ENCODE measurements at regions not wholly inside any gene's neighbourhood (a gene's known extent, or its start where the extent isn't known, plus 50 kb on each side); places are given as distances from the start of the nearest gene placed in this dataset.

DNA sequence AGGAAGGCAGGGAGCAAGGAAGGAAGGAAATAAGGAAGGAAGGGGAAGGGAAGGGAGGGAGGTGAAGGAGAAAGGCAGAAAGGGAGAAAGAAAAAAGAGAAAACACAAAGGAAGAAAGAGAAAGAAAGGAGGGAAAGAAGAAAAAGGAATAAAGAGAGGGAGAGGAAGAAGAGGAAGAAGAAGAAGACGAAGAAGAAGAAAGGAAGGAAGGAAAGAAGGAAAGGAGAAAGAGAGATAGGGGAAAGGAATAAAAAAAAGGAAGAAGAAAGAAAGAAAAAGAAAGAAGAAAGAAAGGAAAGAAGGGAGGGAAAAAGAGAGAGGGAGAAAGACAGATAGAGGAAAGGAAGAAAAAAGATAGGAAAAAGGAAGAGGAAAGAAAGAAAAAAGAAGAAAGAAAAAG, 128.0 kb downstream of the MXRA5 start:
- intact Hi-C loops (cut with micrococcal nuclease; ENCODE audit: unreplicated experiment), result no loop called here
- H3K9me3 ChIP-seq (ENCODE audit: control insufficient read depth, insufficient read depth, low read depth, low read length), result no peaks in the 10 kb centered on the region
- H3K27ac ChIP-seq (ENCODE audit: low read length), result no peak overlapping the region
- no peak overlapping the region for H3K4me3 ChIP-seq (ENCODE audit: low read depth in 2 of 2, low read length in 2 of 2)
- ChIA-PET POLR2A (no interaction called here), CTCF (no interaction called here)
- no peak for DNase-seq (ENCODE audit: low read depth, low spot score)
- no peaks in the 10 kb centered on the region for H3K4me1 ChIP-seq (ENCODE audit: control insufficient read depth, insufficient read depth, low read length)
- no peaks in the 10 kb centered on the region for H3K27me3 ChIP-seq (ENCODE audit: control insufficient read depth, insufficient read depth, low read length)
- H3K36me3 ChIP-seq (ENCODE audit: control insufficient read depth, insufficient read depth, low read length), result no peaks in the 10 kb centered on the region
- ATAC-seq, result no peak
- no TSS peak for BruUV-seq (replicated peaks)
- TF ChIP-seq SIN3A (IDR thresholded peaks at IDR 0.05; ENCODE audit: borderline replicate concordance, insufficient read depth, low read depth, low read length), result no peak
- TF ChIP-seq, protein P1, sequence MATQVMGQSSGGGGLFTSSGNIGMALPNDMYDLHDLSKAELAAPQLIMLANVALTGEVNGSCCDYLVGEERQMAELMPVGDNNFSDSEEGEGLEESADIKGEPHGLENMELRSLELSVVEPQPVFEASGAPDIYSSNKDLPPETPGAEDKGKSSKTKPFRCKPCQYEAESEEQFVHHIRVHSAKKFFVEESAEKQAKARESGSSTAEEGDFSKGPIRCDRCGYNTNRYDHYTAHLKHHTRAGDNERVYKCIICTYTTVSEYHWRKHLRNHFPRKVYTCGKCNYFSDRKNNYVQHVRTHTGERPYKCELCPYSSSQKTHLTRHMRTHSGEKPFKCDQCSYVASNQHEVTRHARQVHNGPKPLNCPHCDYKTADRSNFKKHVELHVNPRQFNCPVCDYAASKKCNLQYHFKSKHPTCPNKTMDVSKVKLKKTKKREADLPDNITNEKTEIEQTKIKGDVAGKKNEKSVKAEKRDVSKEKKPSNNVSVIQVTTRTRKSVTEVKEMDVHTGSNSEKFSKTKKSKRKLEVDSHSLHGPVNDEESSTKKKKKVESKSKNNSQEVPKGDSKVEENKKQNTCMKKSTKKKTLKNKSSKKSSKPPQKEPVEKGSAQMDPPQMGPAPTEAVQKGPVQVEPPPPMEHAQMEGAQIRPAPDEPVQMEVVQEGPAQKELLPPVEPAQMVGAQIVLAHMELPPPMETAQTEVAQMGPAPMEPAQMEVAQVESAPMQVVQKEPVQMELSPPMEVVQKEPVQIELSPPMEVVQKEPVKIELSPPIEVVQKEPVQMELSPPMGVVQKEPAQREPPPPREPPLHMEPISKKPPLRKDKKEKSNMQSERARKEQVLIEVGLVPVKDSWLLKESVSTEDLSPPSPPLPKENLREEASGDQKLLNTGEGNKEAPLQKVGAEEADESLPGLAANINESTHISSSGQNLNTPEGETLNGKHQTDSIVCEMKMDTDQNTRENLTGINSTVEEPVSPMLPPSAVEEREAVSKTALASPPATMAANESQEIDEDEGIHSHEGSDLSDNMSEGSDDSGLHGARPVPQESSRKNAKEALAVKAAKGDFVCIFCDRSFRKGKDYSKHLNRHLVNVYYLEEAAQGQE (IDR thresholded peaks at IDR 0.05; ENCODE audit: insufficient read depth in 1 of 2, low read depth in 2 of 2, low read length in 1 of 2), result no peak
- TF ChIP-seq, protein P2, sequence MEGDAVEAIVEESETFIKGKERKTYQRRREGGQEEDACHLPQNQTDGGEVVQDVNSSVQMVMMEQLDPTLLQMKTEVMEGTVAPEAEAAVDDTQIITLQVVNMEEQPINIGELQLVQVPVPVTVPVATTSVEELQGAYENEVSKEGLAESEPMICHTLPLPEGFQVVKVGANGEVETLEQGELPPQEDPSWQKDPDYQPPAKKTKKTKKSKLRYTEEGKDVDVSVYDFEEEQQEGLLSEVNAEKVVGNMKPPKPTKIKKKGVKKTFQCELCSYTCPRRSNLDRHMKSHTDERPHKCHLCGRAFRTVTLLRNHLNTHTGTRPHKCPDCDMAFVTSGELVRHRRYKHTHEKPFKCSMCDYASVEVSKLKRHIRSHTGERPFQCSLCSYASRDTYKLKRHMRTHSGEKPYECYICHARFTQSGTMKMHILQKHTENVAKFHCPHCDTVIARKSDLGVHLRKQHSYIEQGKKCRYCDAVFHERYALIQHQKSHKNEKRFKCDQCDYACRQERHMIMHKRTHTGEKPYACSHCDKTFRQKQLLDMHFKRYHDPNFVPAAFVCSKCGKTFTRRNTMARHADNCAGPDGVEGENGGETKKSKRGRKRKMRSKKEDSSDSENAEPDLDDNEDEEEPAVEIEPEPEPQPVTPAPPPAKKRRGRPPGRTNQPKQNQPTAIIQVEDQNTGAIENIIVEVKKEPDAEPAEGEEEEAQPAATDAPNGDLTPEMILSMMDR (IDR thresholded peaks at IDR 0.05), result no peak
- no peak for TF ChIP-seq TCF7L2 (IDR thresholded peaks at IDR 0.05; ENCODE audit: low read depth, low read length)
- TF ChIP-seq POLR2AphosphoS5 (IDR thresholded peaks at IDR 0.05; ENCODE audit: low read depth, low read length), result no peak
- in situ Hi-C loops (cut with HindIII; ENCODE audit: low pct_unique_long_range_greater_than_20kb, low sequenced_read_pairs), result no loop called here

DNA sequence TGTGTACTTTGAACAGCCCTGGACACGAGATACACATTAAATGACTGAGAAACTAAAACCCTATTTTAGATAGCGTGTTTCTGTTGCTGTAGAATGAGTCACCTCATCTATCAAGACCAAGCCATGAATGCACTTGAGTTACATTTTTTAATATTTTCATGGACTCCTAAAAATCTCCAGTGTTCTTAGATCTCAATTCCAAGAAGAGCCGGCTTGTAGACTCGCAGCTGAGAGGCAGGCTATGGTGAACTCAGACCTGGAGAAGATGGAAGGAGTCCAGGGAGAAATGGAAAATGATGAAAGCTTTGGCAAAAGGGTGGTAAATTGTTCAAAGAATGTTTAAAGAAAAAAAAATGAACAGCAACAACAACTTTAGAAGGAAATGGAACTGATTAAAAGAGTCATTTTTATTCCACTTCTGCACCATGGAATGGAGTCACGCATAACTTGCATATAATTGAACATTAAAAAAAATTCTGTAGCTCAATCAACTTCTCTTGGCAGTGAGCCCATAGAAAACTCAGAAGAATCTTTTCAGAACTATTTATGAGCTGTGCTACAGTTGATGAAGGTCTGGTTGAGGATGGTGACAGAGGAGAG, 129.8 kb downstream of the MXRA5 start:
- Histone ChIP-seq H3K27ac (ENCODE audit: low read length) (no peak overlapping the region), H3K4me3 (ENCODE audit: low read depth in 2 of 2, low read length in 2 of 2) (no peak overlapping the region), H3K36me3 (ENCODE audit: control insufficient read depth, insufficient read depth, low read length) (no peaks in the 10 kb centered on the region), H3K4me1 (ENCODE audit: control insufficient read depth, insufficient read depth, low read length) (no peaks in the 10 kb centered on the region), H3K27me3 (ENCODE audit: control insufficient read depth, insufficient read depth, low read length) (no peaks in the 10 kb centered on the region), H3K9me3 (ENCODE audit: control insufficient read depth, insufficient read depth, low read depth, low read length) (no peaks in the 10 kb centered on the region)
- no TSS peak for BruUV-seq (replicated peaks)
- CTCF ChIA-PET, result no interaction called here
- DNase-seq (ENCODE audit: low read depth, low spot score) (no peak), ATAC-seq (no peak)
- in situ Hi-C loops (cut with HindIII; ENCODE audit: low pct_unique_long_range_greater_than_20kb, low sequenced_read_pairs) (no loop called here), intact Hi-C loops (cut with micrococcal nuclease; ENCODE audit: unreplicated experiment) (no loop called here)
- TF ChIP-seq, protein P2 (IDR thresholded peaks at IDR 0.05), result no peak
- TF ChIP-seq, protein P1 (IDR thresholded peaks at IDR 0.05; ENCODE audit: insufficient read depth in 1 of 2, low read depth in 2 of 2, low read length in 1 of 2), result no peak
- TF ChIP-seq TCF7L2 (IDR thresholded peaks at IDR 0.05; ENCODE audit: low read depth, low read length) (no peak), SIN3A (IDR thresholded peaks at IDR 0.05; ENCODE audit: borderline replicate concordance, insufficient read depth, low read depth, low read length) (no peak), POLR2AphosphoS5 (IDR thresholded peaks at IDR 0.05; ENCODE audit: low read depth, low read length) (no peak)
- POLR2A ChIA-PET, result no interaction called here

Data from Panc1 (cell line).